Esophagus muscularis mucosa (tissue), 3 donors: ENCODE measurements at regions not wholly inside any gene's neighbourhood (a gene's known extent, or its start where the extent isn't known, plus 50 kb on each side); places are given as distances from the start of the nearest gene placed in this dataset.
"Not testable (repeated sequence)": the region's sequence is repeated elsewhere in the genome, so short reads cannot be mapped to it uniquely, and the experiment has no call there.

Experiments
- POLR2A ChIP-seq: fragments of 450-650 bp; IDR thresholded peaks from one replicate; pipeline ENCODE4 v1.6.1; 2017; ENCODE audit warnings: antibody characterized with exemption, moderate library complexity, mild to moderate bottlenecking, low read depth
- POLR2AphosphoS5 ChIP-seq, 2 donors: sonication (generic); formaldehyde crosslinking; IDR thresholded peaks; one replicate each; pipeline ENCODE4 v1.6.1; 2017; ENCODE audit warnings: antibody characterized with exemption in 2 of 2
- TF ChIP-seq, protein P1 (sequence below), 3 experiments: fragments of 200-600 bp in 2 of 3; fragments of 450-650 bp in 1 of 3; sonication (generic) in 2 of 3; IDR thresholded peaks; one replicate each; pipeline ENCODE4 v1.5.1; 2017 to 2019; ENCODE audit warnings: antibody characterized with exemption in 3 of 3, mild to moderate bottlenecking in 2 of 3, moderate library complexity in 1 of 3

DNA sequence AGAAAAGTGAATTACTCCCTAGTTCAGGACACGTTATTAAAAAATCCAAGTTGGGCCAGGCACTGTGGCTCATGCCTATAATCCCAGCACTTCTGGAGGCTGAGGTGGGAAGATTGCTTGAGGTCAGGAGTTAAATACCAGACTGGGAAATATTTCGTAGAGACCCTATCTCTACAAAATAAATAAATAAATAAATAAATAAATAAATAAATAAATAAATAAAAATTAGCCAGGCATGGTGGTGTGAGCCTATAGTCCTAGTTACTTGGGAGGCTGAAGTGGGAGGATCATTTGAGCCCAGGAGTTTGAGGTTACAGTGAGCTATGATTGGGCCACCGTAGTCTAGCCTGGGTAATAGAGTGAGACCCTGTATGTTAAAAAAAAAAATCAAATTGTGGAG is 741.2 kb downstream of the DHX35 start:
- TF ChIP-seq POLR2AphosphoS5 (IDR thresholded peaks at IDR 0.05); POLR2A: not testable (repeated sequence)
- TF ChIP-seq, protein P1, sequence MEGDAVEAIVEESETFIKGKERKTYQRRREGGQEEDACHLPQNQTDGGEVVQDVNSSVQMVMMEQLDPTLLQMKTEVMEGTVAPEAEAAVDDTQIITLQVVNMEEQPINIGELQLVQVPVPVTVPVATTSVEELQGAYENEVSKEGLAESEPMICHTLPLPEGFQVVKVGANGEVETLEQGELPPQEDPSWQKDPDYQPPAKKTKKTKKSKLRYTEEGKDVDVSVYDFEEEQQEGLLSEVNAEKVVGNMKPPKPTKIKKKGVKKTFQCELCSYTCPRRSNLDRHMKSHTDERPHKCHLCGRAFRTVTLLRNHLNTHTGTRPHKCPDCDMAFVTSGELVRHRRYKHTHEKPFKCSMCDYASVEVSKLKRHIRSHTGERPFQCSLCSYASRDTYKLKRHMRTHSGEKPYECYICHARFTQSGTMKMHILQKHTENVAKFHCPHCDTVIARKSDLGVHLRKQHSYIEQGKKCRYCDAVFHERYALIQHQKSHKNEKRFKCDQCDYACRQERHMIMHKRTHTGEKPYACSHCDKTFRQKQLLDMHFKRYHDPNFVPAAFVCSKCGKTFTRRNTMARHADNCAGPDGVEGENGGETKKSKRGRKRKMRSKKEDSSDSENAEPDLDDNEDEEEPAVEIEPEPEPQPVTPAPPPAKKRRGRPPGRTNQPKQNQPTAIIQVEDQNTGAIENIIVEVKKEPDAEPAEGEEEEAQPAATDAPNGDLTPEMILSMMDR (IDR thresholded peaks at IDR 0.05), result not testable (repeated sequence)
